22Rv1 (cell line): ENCODE measurements at regions not wholly inside any gene's neighbourhood (a gene's known extent, or its start where the extent isn't known, plus 50 kb on each side); places are given as distances from the start of the nearest gene placed in this dataset.

ENCODE experiments used
- ZFX ChIP-seq: fragments of 450-650 bp; IDR thresholded peaks from 2 replicates; pipeline ENCODE4 v1.6.1; 2017; ENCODE audit warnings: antibody characterized with exemption, borderline replicate concordance
- TF ChIP-seq, protein P1 (sequence below): fragments of 450-650 bp; IDR thresholded peaks from 2 replicates; pipeline ENCODE4 v1.5.1; 2017; ENCODE audit warnings: mild to moderate bottlenecking

- TF ChIP-seq, protein P1, sequence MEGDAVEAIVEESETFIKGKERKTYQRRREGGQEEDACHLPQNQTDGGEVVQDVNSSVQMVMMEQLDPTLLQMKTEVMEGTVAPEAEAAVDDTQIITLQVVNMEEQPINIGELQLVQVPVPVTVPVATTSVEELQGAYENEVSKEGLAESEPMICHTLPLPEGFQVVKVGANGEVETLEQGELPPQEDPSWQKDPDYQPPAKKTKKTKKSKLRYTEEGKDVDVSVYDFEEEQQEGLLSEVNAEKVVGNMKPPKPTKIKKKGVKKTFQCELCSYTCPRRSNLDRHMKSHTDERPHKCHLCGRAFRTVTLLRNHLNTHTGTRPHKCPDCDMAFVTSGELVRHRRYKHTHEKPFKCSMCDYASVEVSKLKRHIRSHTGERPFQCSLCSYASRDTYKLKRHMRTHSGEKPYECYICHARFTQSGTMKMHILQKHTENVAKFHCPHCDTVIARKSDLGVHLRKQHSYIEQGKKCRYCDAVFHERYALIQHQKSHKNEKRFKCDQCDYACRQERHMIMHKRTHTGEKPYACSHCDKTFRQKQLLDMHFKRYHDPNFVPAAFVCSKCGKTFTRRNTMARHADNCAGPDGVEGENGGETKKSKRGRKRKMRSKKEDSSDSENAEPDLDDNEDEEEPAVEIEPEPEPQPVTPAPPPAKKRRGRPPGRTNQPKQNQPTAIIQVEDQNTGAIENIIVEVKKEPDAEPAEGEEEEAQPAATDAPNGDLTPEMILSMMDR = no peak
- TF ChIP-seq ZFX = no peak
Observed at GRCh38 chr6:120392941-120393340, 941.3 kb downstream of the TBC1D32 start.
